BE2C (cell line): ENCODE measurements at regions not wholly inside any gene's neighbourhood (a gene's known extent, or its start where the extent isn't known, plus 50 kb on each side); places are given as distances from the start of the nearest gene placed in this dataset.
A peak's percentile ranks its signal among the peaks of the same experiment; 100 is the strongest.
"Not testable (repeated sequence)": the region's sequence is repeated elsewhere in the genome, so short reads cannot be mapped to it uniquely, and the experiment has no call there.

ENCODE experiments used
- DNase-seq: peaks from one replicate; pipeline ENCODE4 v3.0.0-alpha.2; 2020
- H3K27me3 ChIP-seq: fragments of 250-450 bp; sonication (Bioruptor Pico); 2 replicates; pipeline ENCODE4 v1.5.1; 2020; ENCODE audit warnings: mild to moderate bottlenecking
- H3K36me3 ChIP-seq: fragments of 250-450 bp; sonication (Bioruptor Pico); 2 replicates; pipeline ENCODE4 v1.5.1; 2020; ENCODE audit warnings: mild to moderate bottlenecking
- H3K4me1 ChIP-seq: fragments of 250-450 bp; sonication (Bioruptor Pico); 2 replicates; pipeline ENCODE4 v1.5.1; 2020
- H3K4me3 ChIP-seq: 2 replicates; pipeline ENCODE4 v1.5.1; 2011; ENCODE audit warnings: low read depth, low read length
- H3K9me3 ChIP-seq: fragments of 250-450 bp; sonication (Bioruptor Pico); 2 replicates; pipeline ENCODE4 v1.5.1; 2020
- TF ChIP-seq, protein P1 (sequence below): IDR thresholded peaks from 2 replicates; pipeline ENCODE4 v1.5.1; 2012; ENCODE audit warnings: mild to moderate bottlenecking, low read depth, low read length

DNA sequence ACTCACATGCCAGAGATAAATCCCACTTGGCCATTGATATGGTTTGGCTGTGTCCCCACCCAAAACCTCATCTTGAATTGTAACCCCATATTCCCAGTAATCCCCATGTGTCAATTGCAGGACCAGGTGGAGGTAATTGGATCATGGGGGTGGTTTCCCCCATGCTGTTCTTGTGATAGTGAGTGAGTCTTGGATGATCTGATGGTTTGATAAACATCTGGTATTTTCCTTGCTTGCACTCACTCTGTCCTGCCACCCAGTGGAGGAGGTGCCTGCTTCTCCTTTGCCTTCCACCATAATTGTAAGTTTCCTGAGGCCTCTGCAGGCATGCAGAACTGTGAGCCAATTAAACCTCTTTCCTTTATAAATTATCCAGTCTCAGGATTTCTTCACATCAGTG, 50.4 kb upstream of the B3GAT2 start:
- TF ChIP-seq, protein P1, sequence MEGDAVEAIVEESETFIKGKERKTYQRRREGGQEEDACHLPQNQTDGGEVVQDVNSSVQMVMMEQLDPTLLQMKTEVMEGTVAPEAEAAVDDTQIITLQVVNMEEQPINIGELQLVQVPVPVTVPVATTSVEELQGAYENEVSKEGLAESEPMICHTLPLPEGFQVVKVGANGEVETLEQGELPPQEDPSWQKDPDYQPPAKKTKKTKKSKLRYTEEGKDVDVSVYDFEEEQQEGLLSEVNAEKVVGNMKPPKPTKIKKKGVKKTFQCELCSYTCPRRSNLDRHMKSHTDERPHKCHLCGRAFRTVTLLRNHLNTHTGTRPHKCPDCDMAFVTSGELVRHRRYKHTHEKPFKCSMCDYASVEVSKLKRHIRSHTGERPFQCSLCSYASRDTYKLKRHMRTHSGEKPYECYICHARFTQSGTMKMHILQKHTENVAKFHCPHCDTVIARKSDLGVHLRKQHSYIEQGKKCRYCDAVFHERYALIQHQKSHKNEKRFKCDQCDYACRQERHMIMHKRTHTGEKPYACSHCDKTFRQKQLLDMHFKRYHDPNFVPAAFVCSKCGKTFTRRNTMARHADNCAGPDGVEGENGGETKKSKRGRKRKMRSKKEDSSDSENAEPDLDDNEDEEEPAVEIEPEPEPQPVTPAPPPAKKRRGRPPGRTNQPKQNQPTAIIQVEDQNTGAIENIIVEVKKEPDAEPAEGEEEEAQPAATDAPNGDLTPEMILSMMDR = peak; percentile 14; the same call in 1 of the 2 replicates
- H3K27me3 ChIP-seq, DNase-seq: not testable (repeated sequence)

DNA sequence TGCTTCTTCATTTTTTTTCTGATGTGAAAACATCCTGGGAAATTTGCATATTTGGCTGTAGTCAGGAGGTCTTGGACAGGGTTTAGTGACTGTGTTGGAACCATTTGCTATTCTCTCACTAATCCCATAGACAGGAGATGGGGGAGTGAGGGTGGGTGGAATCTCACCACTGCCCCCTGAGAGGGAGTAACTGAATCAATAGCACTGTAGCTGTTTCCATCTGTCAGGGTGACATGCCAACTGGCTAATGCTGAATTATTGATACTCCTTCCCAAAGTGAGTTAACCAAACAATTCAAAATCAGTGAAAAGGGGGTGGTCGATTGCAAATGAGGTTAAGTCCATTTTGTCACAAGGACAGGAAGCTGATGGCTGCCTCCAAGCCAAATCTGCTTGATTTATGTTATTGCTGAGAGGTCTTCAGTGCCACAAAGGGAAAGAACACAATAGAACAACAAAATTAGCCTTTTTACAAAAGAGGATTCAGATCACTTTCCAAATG, 55.1 kb upstream of the B3GAT2 start:
- H3K9me3 ChIP-seq = no peaks in the 10 kb centered on the region

More for the DNA sequence above, 50.4 kb upstream of the B3GAT2 start:
- not testable (repeated sequence) for H3K4me3 ChIP-seq, H3K36me3 ChIP-seq, H3K9me3 ChIP-seq, H3K4me1 ChIP-seq

DNA sequence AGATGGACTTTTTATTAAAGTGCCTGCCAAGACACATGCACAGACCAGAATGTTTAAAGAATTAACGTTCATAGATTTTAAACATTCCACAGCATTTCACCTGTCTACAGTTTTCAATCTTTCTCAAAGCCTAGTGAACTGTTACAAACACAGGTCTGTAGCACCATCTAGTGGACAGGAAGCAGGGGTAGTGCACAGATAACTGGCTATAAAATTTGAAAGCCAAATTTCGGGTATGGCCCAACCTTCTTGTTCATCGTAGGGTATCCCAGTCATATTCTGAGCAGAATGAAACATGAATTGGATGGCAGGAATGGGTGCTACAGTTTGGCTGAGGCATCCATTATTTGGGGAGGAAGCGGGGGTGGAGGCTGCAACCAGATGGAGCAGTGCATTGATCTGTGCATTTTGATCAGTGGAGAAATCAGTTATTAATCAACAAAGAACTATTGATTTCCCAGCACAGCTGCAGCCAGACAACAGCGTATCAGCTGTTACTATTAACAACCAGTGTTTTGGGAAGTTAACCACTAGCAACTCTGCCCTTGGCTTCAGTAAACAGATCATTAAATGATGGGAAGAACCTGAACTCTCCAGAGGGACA, 56.1 kb upstream of the B3GAT2 start:
- Histone ChIP-seq H3K4me3 (no peak overlapping the region), H3K27me3 (no peaks in the 10 kb centered on the region), H3K36me3 (no peaks in the 10 kb centered on the region), H3K4me1 (no peaks in the 10 kb centered on the region), H3K9me3 (no peaks in the 10 kb centered on the region)
- DNase-seq = peak; percentile 23
- TF ChIP-seq, protein P1 = peak; percentile 93

More for the DNA sequence above, 55.1 kb upstream of the B3GAT2 start:
- TF ChIP-seq, protein P1 = no peak
- DNase-seq = no peak
- no peak overlapping the region for H3K4me3 ChIP-seq
- H3K4me1 ChIP-seq = no peaks in the 10 kb centered on the region
- no peaks in the 10 kb centered on the region for H3K36me3 ChIP-seq
- no peaks in the 10 kb centered on the region for H3K27me3 ChIP-seq

DNA sequence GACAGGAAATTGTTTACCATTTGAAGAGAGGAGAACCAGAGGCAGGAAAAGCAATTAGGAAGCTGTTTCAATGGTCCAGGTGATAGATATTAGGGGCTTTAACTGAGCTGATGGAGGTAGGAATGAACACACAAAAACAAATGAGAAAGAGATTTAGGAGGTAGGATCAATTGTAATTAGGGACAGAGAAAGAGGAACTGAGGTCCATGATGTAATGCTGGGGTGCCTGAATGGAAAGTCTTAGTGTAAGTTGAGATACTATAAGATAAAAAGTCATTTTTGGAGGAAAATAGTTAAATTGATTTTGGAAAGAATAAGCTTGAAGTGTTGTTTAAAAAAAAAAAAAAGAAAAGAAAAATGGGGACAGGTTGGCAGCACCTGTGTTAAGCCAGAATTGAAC, 58.5 kb upstream of the B3GAT2 start:
- TF ChIP-seq, protein P1 = no peak
- Histone ChIP-seq H3K9me3 (no peaks in the 10 kb centered on the region), H3K4me3 (no peak overlapping the region), H3K36me3 (no peaks in the 10 kb centered on the region), H3K27me3 (no peaks in the 10 kb centered on the region), H3K4me1 (no peaks in the 10 kb centered on the region)
- no peak for DNase-seq

DNA sequence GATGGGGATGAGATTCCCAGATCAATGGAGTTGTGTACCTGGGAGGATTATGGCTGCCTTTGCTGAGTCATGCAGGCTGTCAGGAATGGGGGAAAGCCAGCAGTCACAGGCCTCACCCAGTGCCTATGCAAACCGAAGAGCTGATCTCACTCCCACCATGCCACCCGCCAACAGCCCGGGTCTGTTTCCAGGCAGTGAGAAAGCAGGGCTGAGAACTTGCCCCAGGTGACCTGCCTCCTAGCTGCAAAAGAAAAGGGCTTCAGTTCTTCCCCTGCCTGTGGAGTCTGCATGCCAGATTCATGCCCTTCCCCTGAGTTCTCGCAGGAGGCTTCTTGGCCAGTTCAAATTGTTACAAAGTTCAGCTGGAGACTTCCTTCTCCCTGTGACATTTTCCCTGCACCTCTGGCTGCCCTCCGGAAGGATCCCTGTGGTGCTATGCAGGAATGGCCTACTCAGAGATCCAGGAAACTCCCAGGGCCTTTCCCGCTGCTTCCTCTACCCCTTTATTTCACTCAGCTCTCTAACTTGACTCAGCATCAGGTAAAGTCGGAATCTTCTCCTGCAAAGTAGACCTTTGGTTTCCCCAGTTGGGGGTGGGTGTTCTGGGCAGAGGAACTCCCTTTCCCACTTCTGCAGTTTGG, 71.5 kb upstream of the B3GAT2 start:
- Histone ChIP-seq H3K4me3 (no peak overlapping the region), H3K4me1 (peaks cover 7% of the 10 kb centered on the region; the same call in 1 of the 2 replicates), H3K36me3 (no peaks in the 10 kb centered on the region), H3K9me3 (no peaks in the 10 kb centered on the region), H3K27me3 (no peaks in the 10 kb centered on the region)
- TF ChIP-seq, protein P1 = no peak
- no peak for DNase-seq

DNA sequence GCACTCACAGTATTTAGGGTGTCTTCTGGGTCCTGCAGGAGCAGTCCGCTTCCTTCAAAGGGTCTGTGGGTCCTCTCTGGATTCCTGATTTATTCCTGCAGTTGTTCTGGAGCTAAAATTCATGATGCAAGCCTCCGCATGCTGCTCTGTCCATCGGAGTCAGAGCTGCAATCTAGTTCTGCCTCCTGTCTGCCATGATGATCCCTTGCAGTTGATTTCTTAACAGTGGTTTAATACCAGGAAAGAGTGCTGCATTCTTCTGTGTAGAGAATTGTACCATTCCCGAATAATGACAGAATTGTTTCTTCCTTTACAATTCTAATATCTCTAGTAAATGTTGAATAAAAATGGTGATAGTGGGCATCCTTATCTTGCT, 72.0 kb upstream of the B3GAT2 start:
- no peak for DNase-seq

More for the DNA sequence above, 72.0 kb upstream of the B3GAT2 start:
- H3K4me3 ChIP-seq = no peak overlapping the region
- H3K4me1 ChIP-seq = peaks cover 7% of the 10 kb centered on the region; the same call in 1 of the 2 replicates
- no peaks in the 10 kb centered on the region for H3K36me3 ChIP-seq
- TF ChIP-seq, protein P1 = no peak
- H3K9me3 ChIP-seq = no peaks in the 10 kb centered on the region
- no peaks in the 10 kb centered on the region for H3K27me3 ChIP-seq
